ENCODE measurements at regions not wholly inside any gene's neighbourhood (a gene's known extent, or its start where the extent isn't known, plus 50 kb on each side); places are given as distances from the start of the nearest gene placed in this dataset.

DNA sequence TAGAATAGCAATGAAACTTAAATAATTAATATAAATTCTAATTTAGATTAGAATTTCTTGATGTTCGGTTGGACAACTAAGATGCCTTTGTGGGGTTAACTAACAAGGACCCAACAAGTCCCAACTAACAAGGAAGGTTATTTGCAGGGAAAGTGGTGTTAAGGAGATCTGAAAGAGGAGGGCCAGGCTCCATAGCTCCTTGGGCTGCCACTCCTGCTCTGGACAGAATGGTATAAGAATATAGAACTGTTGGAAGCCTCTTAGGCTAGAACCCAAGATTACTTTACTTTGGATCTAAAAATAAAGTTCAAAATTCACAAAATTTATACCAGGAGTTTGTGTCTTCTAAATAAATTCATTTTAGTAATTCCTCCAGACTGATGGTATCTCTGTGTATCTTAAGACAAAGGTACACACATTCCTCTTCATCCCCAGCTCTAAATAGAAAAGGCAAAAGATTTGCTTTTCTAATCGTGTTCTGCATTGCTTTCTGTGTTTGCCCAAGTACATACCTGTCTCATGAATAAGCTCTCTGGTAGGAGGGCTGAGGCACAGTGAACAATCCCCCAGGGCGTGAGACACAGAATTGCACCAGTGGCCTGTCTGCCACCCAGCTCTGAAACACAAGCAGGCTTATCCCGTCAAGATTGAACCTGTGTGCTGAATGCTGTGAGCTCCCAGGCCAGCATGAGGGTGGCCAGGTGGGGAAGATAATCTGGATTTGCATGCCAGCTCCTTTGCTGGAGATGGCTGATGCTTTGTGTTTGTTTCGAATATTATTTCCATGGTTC lies 176.0 kb downstream of the ACKR3 start:
- TF ChIP-seq, protein P1, sequence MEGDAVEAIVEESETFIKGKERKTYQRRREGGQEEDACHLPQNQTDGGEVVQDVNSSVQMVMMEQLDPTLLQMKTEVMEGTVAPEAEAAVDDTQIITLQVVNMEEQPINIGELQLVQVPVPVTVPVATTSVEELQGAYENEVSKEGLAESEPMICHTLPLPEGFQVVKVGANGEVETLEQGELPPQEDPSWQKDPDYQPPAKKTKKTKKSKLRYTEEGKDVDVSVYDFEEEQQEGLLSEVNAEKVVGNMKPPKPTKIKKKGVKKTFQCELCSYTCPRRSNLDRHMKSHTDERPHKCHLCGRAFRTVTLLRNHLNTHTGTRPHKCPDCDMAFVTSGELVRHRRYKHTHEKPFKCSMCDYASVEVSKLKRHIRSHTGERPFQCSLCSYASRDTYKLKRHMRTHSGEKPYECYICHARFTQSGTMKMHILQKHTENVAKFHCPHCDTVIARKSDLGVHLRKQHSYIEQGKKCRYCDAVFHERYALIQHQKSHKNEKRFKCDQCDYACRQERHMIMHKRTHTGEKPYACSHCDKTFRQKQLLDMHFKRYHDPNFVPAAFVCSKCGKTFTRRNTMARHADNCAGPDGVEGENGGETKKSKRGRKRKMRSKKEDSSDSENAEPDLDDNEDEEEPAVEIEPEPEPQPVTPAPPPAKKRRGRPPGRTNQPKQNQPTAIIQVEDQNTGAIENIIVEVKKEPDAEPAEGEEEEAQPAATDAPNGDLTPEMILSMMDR (IDR thresholded peaks at IDR 0.05) = no peak
- no peak for TF ChIP-seq EP300 (IDR thresholded peaks at IDR 0.05)

Measured in ovary (tissue), 3 donors.